ENCODE measurements at regions not wholly inside any gene's neighbourhood (a gene's known extent, or its start where the extent isn't known, plus 50 kb on each side); places are given as distances from the start of the nearest gene placed in this dataset.

DNA sequence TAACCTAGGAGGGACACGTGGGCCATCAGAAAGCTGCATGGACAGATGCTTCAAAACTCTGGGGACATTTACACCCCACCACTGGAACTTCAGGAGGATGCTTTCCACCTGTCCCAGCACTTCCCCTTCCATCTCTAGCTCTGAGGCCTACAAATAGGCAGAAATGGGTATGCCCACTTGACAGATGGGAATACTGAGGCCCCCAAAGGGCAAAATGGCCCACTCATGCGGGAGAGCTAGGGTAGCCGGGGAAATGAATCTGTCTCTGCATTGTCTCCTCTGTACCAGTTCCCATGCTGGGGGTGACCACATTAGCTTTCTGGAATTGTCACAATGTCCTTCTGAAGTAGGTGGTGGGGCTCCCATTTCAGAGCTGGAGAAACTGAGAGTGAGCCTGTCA is 592.1 kb upstream of the CDH5 start:
- H4K20me1 ChIP-seq (ENCODE audit: low read length) = no peaks in the 10 kb centered on the region
- H3K79me2 ChIP-seq (ENCODE audit: low read length) = no peaks in the 10 kb centered on the region
- no peaks in the 10 kb centered on the region for H3K27me3 ChIP-seq (ENCODE audit: low read length)
- H3K4me1 ChIP-seq (ENCODE audit: insufficient read depth, low read length) = no peaks in the 10 kb centered on the region
- ChIA-PET POLR2A (ENCODE audit: unreplicated experiment) (no interaction called here), CTCF (no interaction called here)
- no peak overlapping the region for H2AFZ ChIP-seq (ENCODE audit: low read length)
- no peaks in the 10 kb centered on the region for H3K9me3 ChIP-seq (ENCODE audit: low read length)
- no peak overlapping the region for H3K9ac ChIP-seq (ENCODE audit: low read length)
- no peak overlapping the region for H3K4me2 ChIP-seq (ENCODE audit: low read length)
- no peaks in the 10 kb centered on the region for H3K9me2 ChIP-seq (replicated peaks; ENCODE audit: low read length)
- intact Hi-C loops (cut with micrococcal nuclease) = no loop called here
- H3K36me3 ChIP-seq (ENCODE audit: low read depth, low read length) = no peaks in the 10 kb centered on the region
- no TSS peak for BruUV-seq (replicated peaks)
- no peak for TF ChIP-seq EZH2 (IDR thresholded peaks at IDR 0.05; ENCODE audit: low read length, unreplicated experiment)
- TF ChIP-seq, protein P1, sequence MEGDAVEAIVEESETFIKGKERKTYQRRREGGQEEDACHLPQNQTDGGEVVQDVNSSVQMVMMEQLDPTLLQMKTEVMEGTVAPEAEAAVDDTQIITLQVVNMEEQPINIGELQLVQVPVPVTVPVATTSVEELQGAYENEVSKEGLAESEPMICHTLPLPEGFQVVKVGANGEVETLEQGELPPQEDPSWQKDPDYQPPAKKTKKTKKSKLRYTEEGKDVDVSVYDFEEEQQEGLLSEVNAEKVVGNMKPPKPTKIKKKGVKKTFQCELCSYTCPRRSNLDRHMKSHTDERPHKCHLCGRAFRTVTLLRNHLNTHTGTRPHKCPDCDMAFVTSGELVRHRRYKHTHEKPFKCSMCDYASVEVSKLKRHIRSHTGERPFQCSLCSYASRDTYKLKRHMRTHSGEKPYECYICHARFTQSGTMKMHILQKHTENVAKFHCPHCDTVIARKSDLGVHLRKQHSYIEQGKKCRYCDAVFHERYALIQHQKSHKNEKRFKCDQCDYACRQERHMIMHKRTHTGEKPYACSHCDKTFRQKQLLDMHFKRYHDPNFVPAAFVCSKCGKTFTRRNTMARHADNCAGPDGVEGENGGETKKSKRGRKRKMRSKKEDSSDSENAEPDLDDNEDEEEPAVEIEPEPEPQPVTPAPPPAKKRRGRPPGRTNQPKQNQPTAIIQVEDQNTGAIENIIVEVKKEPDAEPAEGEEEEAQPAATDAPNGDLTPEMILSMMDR (conservative IDR thresholded peaks at IDR 0.05; ENCODE audit: low read depth, low read length) = no peak
- H3F3A ChIP-seq (ENCODE audit: low read length, unreplicated experiment) = no peaks in the 10 kb centered on the region
- H3K27ac ChIP-seq (ENCODE audit: low read length) = no peak overlapping the region
- DNase-seq (no peak), ATAC-seq (no peak)
- H3K4me3 ChIP-seq (ENCODE audit: low read length) = no peak overlapping the region

DNA sequence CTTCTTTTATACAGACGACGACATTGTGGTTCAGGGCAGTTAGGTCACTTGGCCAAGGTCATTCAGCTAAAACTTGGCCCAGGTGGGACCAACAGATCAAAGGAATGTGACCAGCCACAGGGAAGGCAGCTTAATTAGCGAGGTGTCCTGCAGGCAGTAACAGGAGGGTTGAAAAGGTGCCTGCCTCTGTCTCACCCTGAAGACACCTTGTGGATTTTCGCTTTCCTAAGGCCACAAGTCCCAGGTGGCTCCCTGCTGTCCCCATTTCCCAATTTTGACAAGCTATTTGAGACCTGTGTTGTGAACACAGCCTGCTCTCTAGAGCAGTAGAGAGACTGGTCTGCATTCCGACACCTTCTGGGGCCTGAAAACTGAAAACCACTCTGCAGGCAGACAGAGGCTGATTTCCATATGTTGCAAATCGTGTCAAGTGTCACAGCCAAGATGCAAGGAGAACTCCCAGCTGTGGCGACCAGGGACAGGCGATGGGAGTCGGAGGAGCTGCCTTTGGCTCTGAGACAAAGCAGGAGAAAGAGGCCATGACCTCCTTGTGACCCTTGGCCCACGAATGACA is 593.1 kb upstream of the CDH5 start:
- H3F3A ChIP-seq (ENCODE audit: low read length, unreplicated experiment) = no peaks in the 10 kb centered on the region
- H3K4me2 ChIP-seq (ENCODE audit: low read length) = no peak overlapping the region
- POLR2A ChIA-PET (ENCODE audit: unreplicated experiment) = no interaction called here
- H3K36me3 ChIP-seq (ENCODE audit: low read depth, low read length) = no peaks in the 10 kb centered on the region
- H3K9ac ChIP-seq (ENCODE audit: low read length) = no peak overlapping the region
- H3K9me3 ChIP-seq (ENCODE audit: low read length) = no peaks in the 10 kb centered on the region
- H3K4me3 ChIP-seq (ENCODE audit: low read length) = no peak overlapping the region
- intact Hi-C loops (cut with micrococcal nuclease) = no loop called here
- TF ChIP-seq EZH2 (IDR thresholded peaks at IDR 0.05; ENCODE audit: low read length, unreplicated experiment) (no peak), EZH2phosphoT487 (IDR thresholded peaks at IDR 0.05; ENCODE audit: borderline replicate concordance, low read length) (no peak)
- TF ChIP-seq, protein P1 (conservative IDR thresholded peaks at IDR 0.05; ENCODE audit: low read depth, low read length) = no peak
- H4K20me1 ChIP-seq (ENCODE audit: low read length) = no peaks in the 10 kb centered on the region
- BruUV-seq (replicated peaks) = no TSS peak
- ATAC-seq = no peak
- no peaks in the 10 kb centered on the region for H3K79me2 ChIP-seq (ENCODE audit: low read length)
- no peak for DNase-seq
- H3K9me2 ChIP-seq (replicated peaks; ENCODE audit: low read length) = no peaks in the 10 kb centered on the region
- H2AFZ ChIP-seq (ENCODE audit: low read length) = no peak overlapping the region
- H3K27me3 ChIP-seq (ENCODE audit: low read length) = no peaks in the 10 kb centered on the region
- H3K27ac ChIP-seq (ENCODE audit: low read length) = no peak overlapping the region
- H3K4me1 ChIP-seq (ENCODE audit: insufficient read depth, low read length) = no peaks in the 10 kb centered on the region
- CTCF ChIA-PET = no interaction called here

- no peak for ATAC-seq
- Histone ChIP-seq H3K9me3 (ENCODE audit: low read length) (no peaks in the 10 kb centered on the region), H3F3A (ENCODE audit: low read length, unreplicated experiment) (no peaks in the 10 kb centered on the region), H3K4me2 (ENCODE audit: low read length) (no peak overlapping the region), H3K9me2 (replicated peaks; ENCODE audit: low read length) (no peaks in the 10 kb centered on the region), H3K36me3 (ENCODE audit: low read depth, low read length) (no peaks in the 10 kb centered on the region), H4K20me1 (ENCODE audit: low read length) (no peaks in the 10 kb centered on the region), H3K79me2 (ENCODE audit: low read length) (no peaks in the 10 kb centered on the region), H3K27me3 (ENCODE audit: low read length) (no peaks in the 10 kb centered on the region), H2AFZ (ENCODE audit: low read length) (no peak overlapping the region), H3K4me1 (ENCODE audit: insufficient read depth, low read length) (no peaks in the 10 kb centered on the region), H3K4me3 (ENCODE audit: low read length) (no peak overlapping the region), H3K27ac (ENCODE audit: low read length) (no peak overlapping the region), H3K9ac (ENCODE audit: low read length) (no peak overlapping the region)
- no TSS peak for BruUV-seq (replicated peaks)
- ChIA-PET CTCF (no interaction called here), POLR2A (ENCODE audit: unreplicated experiment) (no interaction called here)
- TF ChIP-seq EZH2phosphoT487 (IDR thresholded peaks at IDR 0.05; ENCODE audit: borderline replicate concordance, low read length) = no peak
- TF ChIP-seq EZH2 (IDR thresholded peaks at IDR 0.05; ENCODE audit: low read length, unreplicated experiment) = no peak
- TF ChIP-seq, protein P1 (conservative IDR thresholded peaks at IDR 0.05; ENCODE audit: low read depth, low read length) = no peak
- no peak for DNase-seq
- intact Hi-C loops (cut with micrococcal nuclease) = no loop called here
Measured at GRCh38 chr16:65772134-65772732, 594.3 kb upstream of the CDH5 start.
